GM23248 (cell line): ENCODE measurements at regions not wholly inside any gene's neighbourhood (a gene's known extent, or its start where the extent isn't known, plus 50 kb on each side); places are given as distances from the start of the nearest gene placed in this dataset.
"Not testable (repeated sequence)": the region's sequence is repeated elsewhere in the genome, so short reads cannot be mapped to it uniquely, and the experiment has no call there.

Experiments
- DNase-seq: peaks from one replicate; pipeline ENCODE4 v3.0.0-alpha.2; 2015
- H2AFZ ChIP-seq: fragments of 200-600 bp; sonication (generic); 2 replicates; pipeline ENCODE4 v1.6.1; 2016; ENCODE audit warnings: antibody characterized with exemption
- H3F3A ChIP-seq: fragments of 200-600 bp; sonication (generic); 2 replicates; pipeline ENCODE4 v1.6.1; 2016; ENCODE audit warnings: mild to moderate bottlenecking, antibody characterized with exemption, mixed run types; ENCODE audit not compliant: insufficient read depth
- H3K27ac ChIP-seq: fragments of 200-600 bp; sonication (generic); 2 replicates; pipeline ENCODE4 v1.5.1; 2016; ENCODE audit warnings: mild to moderate bottlenecking
- H3K27me3 ChIP-seq: fragments of 200-600 bp; sonication (generic); replicated peaks from 2 replicates; pipeline ENCODE4 v1.6.1; 2016; ENCODE audit warnings: mild to moderate bottlenecking; ENCODE audit not compliant: insufficient read depth
- H3K36me3 ChIP-seq: fragments of 200-600 bp; sonication (generic); 2 replicates; pipeline ENCODE4 v1.6.1; 2016; ENCODE audit warnings: low read depth, mild to moderate bottlenecking
- H3K4me1 ChIP-seq: fragments of 200-600 bp; sonication (generic); 2 replicates; pipeline ENCODE4 v1.6.1; 2016; ENCODE audit warnings: mild to moderate bottlenecking; ENCODE audit not compliant: insufficient read depth
- H3K4me2 ChIP-seq: fragments of 200-600 bp; sonication (generic); one replicate; pipeline ENCODE4 v1.6.1; 2016; ENCODE audit warnings: mild to moderate bottlenecking; ENCODE audit not compliant: unreplicated experiment
- H3K4me3 ChIP-seq: fragments of 200-600 bp; sonication (generic); 2 replicates; pipeline ENCODE4 v1.5.1; 2016; ENCODE audit warnings: mild to moderate bottlenecking
- H3K79me2 ChIP-seq: fragments of 200-600 bp; sonication (generic); 2 replicates; pipeline ENCODE4 v1.6.1; 2016; ENCODE audit warnings: mild to moderate bottlenecking; ENCODE audit not compliant: insufficient read depth
- H3K9ac ChIP-seq: fragments of 200-600 bp; sonication (generic); 2 replicates; pipeline ENCODE4 v1.6.1; 2016; ENCODE audit warnings: mild to moderate bottlenecking
- H3K9me2 ChIP-seq: fragments of 200-600 bp; sonication (generic); 2 replicates; pipeline ENCODE4 v1.6.1; 2016; ENCODE audit warnings: mixed run types, mild to moderate bottlenecking, moderate library complexity; ENCODE audit not compliant: insufficient read depth
- H3K9me3 ChIP-seq: fragments of 200-600 bp; sonication (generic); one replicate; pipeline ENCODE4 v1.6.1; 2017; ENCODE audit warnings: low read depth
- H4K20me1 ChIP-seq: fragments of 200-600 bp; sonication (generic); 2 replicates; pipeline ENCODE4 v1.6.0; 2016; ENCODE audit not compliant: insufficient read depth
- EZH2 ChIP-seq: fragments of 200-600 bp; sonication (generic); IDR thresholded peaks from 2 replicates; pipeline ENCODE4 v1.6.1; 2018; ENCODE audit warnings: antibody characterized with exemption, mild to moderate bottlenecking; ENCODE audit not compliant: insufficient read depth, poor library complexity, severe bottlenecking
- EZH2phosphoT487 ChIP-seq: fragments of 200-600 bp; sonication (generic); IDR thresholded peaks from 2 replicates; pipeline ENCODE4 v1.6.1; 2018; ENCODE audit warnings: antibody characterized with exemption, moderate library complexity, mild to moderate bottlenecking, low read depth; ENCODE audit not compliant: insufficient read depth
- WGBS, 2 experiments: methylation state at CpG; one replicate each; pipeline ENCODE4 v1.1.6; 2015 to 2017; ENCODE audit warnings: low lambda C conversion rate in 2 of 2, low coverage in 1 of 2; ENCODE audit errors: missing lambda C conversion rate in 2 of 2; 5-methylcytosine and 5-hydroxymethylcytosine counted together
- in situ Hi-C: fragments of 300-500 bp; cut with MboI; formaldehyde crosslinking; loops from 2 replicates; pipeline ENCODE4 v1.15.0; 2020

DNA sequence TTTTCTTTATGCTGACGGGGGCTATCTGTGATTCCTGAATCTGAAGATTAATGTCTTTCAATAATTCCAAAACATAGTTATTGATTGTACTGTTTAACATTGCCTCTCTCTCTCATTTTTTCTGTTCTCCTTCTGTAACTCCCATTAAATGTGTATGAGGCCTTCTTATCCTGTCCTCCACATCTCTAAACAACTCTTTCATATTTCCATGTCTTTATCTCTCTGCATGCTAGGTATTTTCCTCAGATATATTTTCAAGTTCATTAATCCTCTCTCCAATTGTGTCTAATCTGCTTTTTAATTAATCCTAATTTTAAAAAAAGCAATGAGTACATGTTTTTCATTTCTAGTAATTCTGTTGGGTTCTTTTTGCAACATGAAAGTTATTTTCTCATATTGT, 173.2 kb downstream of the TLE3 start:
- no peak overlapping the region for H2AFZ ChIP-seq
- no peaks in the 10 kb centered on the region for H3K9me3 ChIP-seq
- no peaks in the 10 kb centered on the region for H4K20me1 ChIP-seq
- H3K9me2 ChIP-seq: no peaks in the 10 kb centered on the region
- 13 to 34% methylated on average over 1 of the region's 1 CpG for WGBS, 2 experiments
- in situ Hi-C loops: no loop called here
- H3K4me2 ChIP-seq: no peak overlapping the region
- no peaks in the 10 kb centered on the region for H3K79me2 ChIP-seq
- H3K4me3 ChIP-seq: no peak overlapping the region
- H3K27me3 ChIP-seq: no peaks in the 10 kb centered on the region; the same call in 1 of the 2 replicates
- no peaks in the 10 kb centered on the region for H3K36me3 ChIP-seq
- H3F3A ChIP-seq: no peaks in the 10 kb centered on the region
- DNase-seq: no peak
- no peaks in the 10 kb centered on the region for H3K4me1 ChIP-seq
- H3K27ac ChIP-seq: no peak overlapping the region
- H3K9ac ChIP-seq: no peak overlapping the region
- no peak for TF ChIP-seq EZH2phosphoT487

DNA sequence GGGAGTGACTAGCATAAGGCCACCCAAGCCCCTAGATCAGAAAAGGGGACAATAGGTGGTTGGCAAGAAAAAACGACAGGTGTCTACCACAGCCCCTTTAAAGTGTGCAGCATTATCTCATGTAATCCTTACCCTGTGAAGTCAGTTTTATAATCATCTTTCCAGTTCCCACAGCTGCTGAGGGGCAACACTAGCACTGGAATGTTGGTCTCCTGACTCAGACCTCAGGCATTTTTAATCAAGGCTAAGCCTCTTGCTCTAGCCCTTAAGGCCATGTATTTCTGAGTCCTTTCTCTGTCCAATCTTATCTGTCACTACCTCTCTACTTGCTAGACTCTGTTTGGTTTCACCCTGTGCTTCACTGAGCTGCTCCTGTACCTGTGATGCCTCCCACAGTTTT, 171.7 kb downstream of the TLE3 start:
- Histone ChIP-seq H3K9me3 (no peaks in the 10 kb centered on the region), H3K27me3 (no peaks in the 10 kb centered on the region; the same call in 1 of the 2 replicates), H4K20me1 (no peaks in the 10 kb centered on the region), H3K9ac (no peak overlapping the region), H3K36me3 (no peaks in the 10 kb centered on the region), H3K9me2 (no peaks in the 10 kb centered on the region), H3K4me2 (no peak overlapping the region), H3K4me1 (no peaks in the 10 kb centered on the region), H3K4me3 (no peak overlapping the region), H3K27ac (no peak overlapping the region), H2AFZ (no peak overlapping the region), H3K79me2 (no peaks in the 10 kb centered on the region), H3F3A (no peaks in the 10 kb centered on the region)
- no peak for DNase-seq
- in situ Hi-C loops: no loop called here
- TF ChIP-seq EZH2: no peak
- no peak for TF ChIP-seq EZH2phosphoT487
- WGBS, 2 experiments: 58 to 59% methylated on average over 1 of the region's 1 CpG

DNA sequence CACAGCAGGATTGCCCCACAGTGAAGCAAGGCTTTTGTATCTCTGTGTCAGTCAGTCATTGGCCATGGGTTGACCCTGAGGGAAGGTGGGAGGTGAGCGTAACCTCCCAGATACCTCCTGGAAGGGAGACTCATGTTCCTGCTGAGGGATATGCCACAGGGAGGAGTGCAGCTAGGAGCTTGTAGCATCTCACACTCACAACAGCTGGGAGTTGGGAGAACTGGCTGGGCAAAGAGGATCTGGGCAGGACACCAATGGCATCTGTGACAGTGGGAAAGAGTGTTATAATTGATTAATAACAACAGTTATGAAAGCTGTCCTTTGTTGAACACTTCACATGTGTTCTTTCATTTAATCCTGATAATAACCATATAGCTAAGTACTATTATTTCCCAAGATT, 171.0 kb downstream of the TLE3 start:
- TF ChIP-seq EZH2phosphoT487 (no peak), EZH2 (no peak)
- Histone ChIP-seq H3K79me2 (no peaks in the 10 kb centered on the region), H3K27me3 (peaks cover 4% of the 10 kb centered on the region), H3F3A (no peaks in the 10 kb centered on the region), H2AFZ (no peak overlapping the region), H3K27ac (no peak overlapping the region), H3K4me1 (no peaks in the 10 kb centered on the region), H3K9me3 (no peaks in the 10 kb centered on the region), H3K9ac (no peak overlapping the region), H3K4me3 (no peak overlapping the region), H3K36me3 (no peaks in the 10 kb centered on the region), H3K4me2 (no peak overlapping the region), H4K20me1 (no peaks in the 10 kb centered on the region), H3K9me2 (no peaks in the 10 kb centered on the region)
- WGBS, 2 experiments: 77 to 100% methylated on average over 1 of the region's 1 CpG
- in situ Hi-C loops: no loop called here
- DNase-seq: no peak

- H3K9me2 ChIP-seq, H3K9me3 ChIP-seq, H4K20me1 ChIP-seq, H2AFZ ChIP-seq, H3K36me3 ChIP-seq, H3K9ac ChIP-seq, H3F3A ChIP-seq, H3K4me2 ChIP-seq, H3K4me1 ChIP-seq, H3K79me2 ChIP-seq, H3K27ac ChIP-seq, in situ Hi-C loops, DNase-seq, H3K4me3 ChIP-seq: not testable (repeated sequence)
- H3K27me3 ChIP-seq: peaks cover 19% of the 10 kb centered on the region
- WGBS, 2 experiments: 25 to 32% methylated on average over 2 of the region's 2 CpGs
Observed at GRCh38 chr15:69928890-69929289, 168.8 kb downstream of the TLE3 start.

DNA sequence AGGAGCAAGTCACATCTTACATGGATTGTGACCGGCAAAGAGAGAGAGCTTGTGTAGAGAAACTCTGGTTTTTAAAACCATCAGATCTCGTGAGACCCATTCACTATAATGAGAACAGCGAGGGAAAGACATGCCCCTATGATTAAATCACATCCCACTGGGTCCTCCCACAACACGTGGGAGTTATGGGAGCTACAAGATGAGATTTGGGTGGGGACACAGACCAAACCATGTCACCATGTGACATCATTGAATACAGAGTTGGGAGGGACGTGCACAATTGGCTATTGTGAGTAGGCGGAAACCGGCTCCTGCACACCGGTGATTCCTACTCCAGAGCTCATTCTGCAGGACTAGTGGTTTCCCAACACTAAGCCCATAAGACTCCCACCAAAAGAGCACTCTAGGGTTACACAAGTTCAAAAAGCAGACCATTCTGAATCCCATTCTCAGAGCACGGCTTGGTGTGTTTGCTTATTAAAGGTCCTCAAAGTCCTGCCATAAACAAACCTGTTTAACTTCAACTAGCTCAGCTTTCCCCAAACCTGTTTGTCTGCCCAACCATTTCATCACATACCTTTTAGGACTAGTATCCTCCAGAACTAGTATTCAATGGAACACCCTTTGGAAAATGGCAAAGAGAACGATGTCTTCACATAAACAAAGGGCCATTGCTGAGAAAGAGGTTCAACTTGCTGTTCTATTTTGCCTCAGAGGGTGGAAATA, 167.6 kb downstream of the TLE3 start:
- in situ Hi-C loops: no loop called here
- Histone ChIP-seq H3K4me1 (no peaks in the 10 kb centered on the region), H3K4me2 (no peak overlapping the region), H3K27ac (no peak overlapping the region), H3K9me2 (no peaks in the 10 kb centered on the region), H3K36me3 (no peaks in the 10 kb centered on the region), H3K27me3 (peaks cover 28% of the 10 kb centered on the region), H3K9ac (no peak overlapping the region), H3F3A (no peaks in the 10 kb centered on the region), H3K9me3 (no peaks in the 10 kb centered on the region), H3K4me3 (no peak overlapping the region), H4K20me1 (no peaks in the 10 kb centered on the region), H2AFZ (no peak overlapping the region), H3K79me2 (no peaks in the 10 kb centered on the region)
- WGBS, 2 experiments: 66% methylated on average over 10 of the region's 10 CpGs
- no peak for TF ChIP-seq EZH2phosphoT487
- no peak for TF ChIP-seq EZH2
- no peak for DNase-seq
